HG03565 (cell line): ENCODE measurements at regions not wholly inside any gene's neighbourhood (a gene's known extent, or its start where the extent isn't known, plus 50 kb on each side); places are given as distances from the start of the nearest gene placed in this dataset.

Experiments used
- ATAC-seq: cut with Tn5 transposase; IDR thresholded peaks from one replicate; pipeline ENCODE4 v1.9.1; 2021; ENCODE audit warnings: mild to moderate bottlenecking, moderate library complexity; ENCODE audit not compliant: unreplicated experiment

GRCh38 chr17:70855401-70856054 lies 686.2 kb downstream of the KCNJ2 start:
- ATAC-seq = no peak

- ATAC-seq = no peak
Observed at GRCh38 chr17:70857351-70857750, 688.0 kb downstream of the KCNJ2 start.

- ATAC-seq = no peak
Observed at GRCh38 chr17:70859829-70860228, 690.5 kb downstream of the KCNJ2 start.

GRCh38 chr17:70862295-70862694 lies 693.0 kb downstream of the KCNJ2 start:
- ATAC-seq = no peak

- no peak for ATAC-seq
Observed at GRCh38 chr17:70863436-70864248, 694.3 kb downstream of the KCNJ2 start.

GRCh38 chr17:70865993-70866804 lies 696.9 kb downstream of the KCNJ2 start:
- no peak for ATAC-seq

- ATAC-seq = no peak
Observed at GRCh38 chr17:70868149-70868548, 698.8 kb downstream of the KCNJ2 start.

GRCh38 chr17:70869402-70870085 lies 700.2 kb downstream of the KCNJ2 start:
- no peak for ATAC-seq

- no peak for ATAC-seq
Observed at GRCh38 chr17:70871180-70871818, 702.0 kb downstream of the KCNJ2 start.

GRCh38 chr17:70872103-70872502 lies 702.8 kb downstream of the KCNJ2 start:
- ATAC-seq = no peak

GRCh38 chr17:70875729-70876310 lies 706.5 kb downstream of the KCNJ2 start:
- ATAC-seq = no peak

GRCh38 chr17:70878879-70879278 lies 709.5 kb downstream of the KCNJ2 start:
- ATAC-seq = no peak

- ATAC-seq = no peak
Observed at GRCh38 chr17:70879401-70879800, 710.1 kb downstream of the KCNJ2 start.

GRCh38 chr17:70881093-70881492 lies 711.8 kb downstream of the KCNJ2 start:
- no peak for ATAC-seq

GRCh38 chr17:70882504-70882903 lies 713.2 kb downstream of the KCNJ2 start:
- no peak for ATAC-seq

GRCh38 chr17:70886648-70887047 lies 717.3 kb downstream of the KCNJ2 start:
- ATAC-seq = no peak

- no peak for ATAC-seq
Observed at GRCh38 chr17:70888324-70888723, 719.0 kb downstream of the KCNJ2 start.

- no peak for ATAC-seq
Observed at GRCh38 chr17:70891306-70891705, 722.0 kb downstream of the KCNJ2 start.

GRCh38 chr17:70892527-70892926 lies 723.2 kb downstream of the KCNJ2 start:
- ATAC-seq = no peak

GRCh38 chr17:70896843-70897242 lies 727.5 kb downstream of the KCNJ2 start:
- ATAC-seq = no peak
